ENCODE measurements at regions not wholly inside any gene's neighbourhood (a gene's known extent, or its start where the extent isn't known, plus 50 kb on each side); places are given as distances from the start of the nearest gene placed in this dataset.
A peak's percentile ranks its signal among the peaks of the same experiment; 100 is the strongest.

DNA sequence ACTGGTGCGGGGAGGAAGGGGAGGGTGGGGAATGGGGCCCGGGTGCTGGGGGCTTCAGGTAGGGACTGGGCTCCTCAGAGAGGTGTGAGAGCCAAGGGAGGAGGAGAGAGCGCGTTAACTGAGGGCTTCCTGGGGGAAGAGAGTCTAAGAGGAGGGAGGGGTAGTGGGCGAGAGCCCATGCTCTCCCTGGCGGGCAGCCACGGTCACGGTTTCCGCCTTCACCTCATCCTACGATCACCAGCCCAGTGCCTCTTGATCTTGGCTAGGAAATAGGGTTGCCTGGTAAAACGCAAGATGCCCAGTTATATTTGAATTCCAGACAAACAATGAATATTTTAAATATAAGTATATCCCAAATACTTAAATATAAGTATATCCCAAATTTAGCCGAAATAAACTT is 60.8 kb upstream of the GRPEL1 start:
- FAIRE-seq (no peak), DNase-seq (ENCODE audit: low read depth) (no peak)
- TF ChIP-seq, protein P1, sequence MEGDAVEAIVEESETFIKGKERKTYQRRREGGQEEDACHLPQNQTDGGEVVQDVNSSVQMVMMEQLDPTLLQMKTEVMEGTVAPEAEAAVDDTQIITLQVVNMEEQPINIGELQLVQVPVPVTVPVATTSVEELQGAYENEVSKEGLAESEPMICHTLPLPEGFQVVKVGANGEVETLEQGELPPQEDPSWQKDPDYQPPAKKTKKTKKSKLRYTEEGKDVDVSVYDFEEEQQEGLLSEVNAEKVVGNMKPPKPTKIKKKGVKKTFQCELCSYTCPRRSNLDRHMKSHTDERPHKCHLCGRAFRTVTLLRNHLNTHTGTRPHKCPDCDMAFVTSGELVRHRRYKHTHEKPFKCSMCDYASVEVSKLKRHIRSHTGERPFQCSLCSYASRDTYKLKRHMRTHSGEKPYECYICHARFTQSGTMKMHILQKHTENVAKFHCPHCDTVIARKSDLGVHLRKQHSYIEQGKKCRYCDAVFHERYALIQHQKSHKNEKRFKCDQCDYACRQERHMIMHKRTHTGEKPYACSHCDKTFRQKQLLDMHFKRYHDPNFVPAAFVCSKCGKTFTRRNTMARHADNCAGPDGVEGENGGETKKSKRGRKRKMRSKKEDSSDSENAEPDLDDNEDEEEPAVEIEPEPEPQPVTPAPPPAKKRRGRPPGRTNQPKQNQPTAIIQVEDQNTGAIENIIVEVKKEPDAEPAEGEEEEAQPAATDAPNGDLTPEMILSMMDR (IDR thresholded peaks at IDR 0.05; ENCODE audit: insufficient read depth, low read length, severe bottlenecking) = no peak

DNA sequence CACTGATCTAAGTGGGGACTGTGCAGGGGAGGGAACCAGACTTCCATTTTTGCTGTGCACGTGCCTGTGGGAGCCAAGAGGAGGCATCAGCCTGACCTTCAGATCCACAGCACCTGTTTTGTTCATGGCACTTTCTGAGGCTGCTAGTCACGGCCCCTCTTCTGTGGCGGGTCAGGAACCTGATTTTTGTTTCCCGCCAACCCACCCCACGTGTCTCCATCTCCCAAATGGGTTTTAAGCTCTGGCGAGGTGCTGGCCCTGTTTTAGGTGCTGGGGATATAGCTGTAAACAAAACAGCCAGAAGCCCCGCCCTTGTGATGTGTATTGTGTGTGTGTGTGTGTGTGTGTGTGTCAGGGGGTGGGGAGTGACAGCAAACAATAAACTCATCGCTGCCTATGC is 60.4 kb upstream of the GRPEL1 start:
- no peak for DNase-seq (ENCODE audit: low read depth)
- H3K4me3 ChIP-seq (ENCODE audit: low read depth, low read length) = no peak overlapping the region
- no peak for FAIRE-seq
- TF ChIP-seq, protein P1 (IDR thresholded peaks at IDR 0.05; ENCODE audit: insufficient read depth, low read length, severe bottlenecking) = no peak
- no peaks in the 10 kb centered on the region for H3K27me3 ChIP-seq (ENCODE audit: control insufficient read depth, insufficient read depth, low read length)
- H3K36me3 ChIP-seq (ENCODE audit: control insufficient read depth, insufficient read depth, low read length) = no peaks in the 10 kb centered on the region

More for the DNA sequence above, 60.8 kb upstream of the GRPEL1 start:
- Histone ChIP-seq H3K36me3 (ENCODE audit: control insufficient read depth, insufficient read depth, low read length) (no peaks in the 10 kb centered on the region), H3K27me3 (ENCODE audit: control insufficient read depth, insufficient read depth, low read length) (no peaks in the 10 kb centered on the region), H3K4me3 (ENCODE audit: low read depth, low read length) (no peak overlapping the region)

DNA sequence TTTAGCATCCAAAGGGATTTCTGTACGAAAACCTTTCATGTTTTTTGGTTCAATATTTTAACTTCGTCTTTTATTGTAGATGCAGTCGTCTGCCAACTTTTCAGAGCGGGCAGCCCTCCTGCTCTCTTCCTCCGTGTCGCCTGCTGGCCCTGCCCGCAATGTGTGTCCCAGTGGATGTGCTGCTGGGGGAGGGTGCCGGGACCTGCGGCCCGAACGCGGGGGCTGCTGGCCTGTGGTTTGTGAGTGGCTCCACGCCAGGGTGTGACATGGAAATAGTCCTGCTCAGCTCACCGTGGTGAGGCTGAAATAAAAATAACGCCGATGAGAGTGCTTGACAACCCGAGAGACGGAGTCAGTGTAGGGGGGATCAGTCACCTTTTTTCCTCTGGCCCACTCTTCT is 59.7 kb upstream of the GRPEL1 start:
- TF ChIP-seq, protein P1 (IDR thresholded peaks at IDR 0.05; ENCODE audit: insufficient read depth, low read length, severe bottlenecking) = no peak
- DNase-seq (ENCODE audit: low read depth) (no peak), FAIRE-seq (no peak)
- no peak overlapping the region for H3K4me3 ChIP-seq (ENCODE audit: low read depth, low read length)
- H3K27me3 ChIP-seq (ENCODE audit: control insufficient read depth, insufficient read depth, low read length) = no peaks in the 10 kb centered on the region
- no peaks in the 10 kb centered on the region for H3K36me3 ChIP-seq (ENCODE audit: control insufficient read depth, insufficient read depth, low read length)

DNA sequence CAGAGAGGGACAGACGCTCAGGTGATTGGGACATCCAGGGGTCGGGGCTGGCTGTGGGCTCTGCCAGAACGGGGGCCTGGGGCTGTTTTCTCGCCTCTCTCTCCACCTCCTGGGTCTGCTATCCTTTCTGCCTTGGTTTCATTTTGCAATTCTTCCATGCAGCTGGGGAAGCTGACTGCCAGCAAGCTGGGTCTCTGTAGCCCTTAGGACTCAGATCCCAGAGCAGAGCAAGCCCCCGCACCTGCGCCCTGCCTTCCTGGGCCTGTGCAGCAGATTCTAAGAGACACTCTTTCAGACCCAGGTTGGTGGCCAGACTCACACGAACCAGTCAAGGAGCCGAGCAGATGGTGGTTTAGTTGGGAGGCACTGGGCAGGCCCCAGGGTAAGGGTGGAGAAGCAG is 59.1 kb upstream of the GRPEL1 start:
- FAIRE-seq (no peak), DNase-seq (ENCODE audit: low read depth) (no peak)
- H3K36me3 ChIP-seq (ENCODE audit: control insufficient read depth, insufficient read depth, low read length) = no peaks in the 10 kb centered on the region
- H3K4me3 ChIP-seq (ENCODE audit: low read depth, low read length) = no peak overlapping the region
- no peaks in the 10 kb centered on the region for H3K27me3 ChIP-seq (ENCODE audit: control insufficient read depth, insufficient read depth, low read length)
- TF ChIP-seq, protein P1 (IDR thresholded peaks at IDR 0.05; ENCODE audit: insufficient read depth, low read length, severe bottlenecking) = no peak

DNA sequence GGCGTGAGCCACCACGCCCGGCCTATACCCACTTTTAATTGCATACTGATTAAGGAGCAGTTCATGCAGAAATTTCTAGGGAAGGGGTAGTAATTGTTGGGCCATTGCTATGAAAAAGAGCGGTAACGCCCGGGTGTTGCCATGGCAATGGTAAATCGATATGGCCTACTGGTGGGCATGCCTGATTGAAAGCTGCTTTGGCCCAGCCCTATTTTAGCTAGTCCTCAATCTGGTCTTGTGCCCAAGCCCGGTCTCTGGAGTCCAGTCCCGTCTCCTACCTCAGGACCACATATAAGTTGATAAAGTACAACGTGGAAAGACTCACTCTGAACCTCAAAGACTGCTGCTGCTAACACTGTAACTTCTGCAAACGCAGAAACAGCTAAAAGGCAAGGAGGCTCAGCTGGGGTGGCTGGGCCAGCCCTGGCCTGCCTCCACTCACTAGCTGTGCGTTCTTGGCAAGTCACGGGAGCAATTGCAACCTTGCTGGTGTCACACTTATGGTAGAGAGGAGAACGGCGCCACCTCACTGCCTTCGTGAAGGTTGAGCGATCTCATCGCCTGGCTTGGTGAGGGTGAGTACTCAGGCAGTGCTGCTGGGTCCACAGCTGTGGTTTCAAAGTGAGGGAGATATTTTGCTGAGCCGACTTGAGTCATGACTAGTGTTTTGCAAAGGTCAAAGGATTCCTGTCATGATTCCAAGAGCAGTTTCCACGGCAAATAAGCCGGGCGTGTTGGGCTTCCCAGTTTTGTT is 57.0 kb upstream of the GRPEL1 start:
- TF ChIP-seq, protein P1 (IDR thresholded peaks at IDR 0.05; ENCODE audit: insufficient read depth, low read length, severe bottlenecking) = no peak
- peak; percentile 94 for FAIRE-seq
- peak; percentile 75 for DNase-seq (ENCODE audit: low read depth)
- H3K36me3 ChIP-seq (ENCODE audit: control insufficient read depth, insufficient read depth, low read length) = no peaks in the 10 kb centered on the region
- H3K4me3 ChIP-seq (ENCODE audit: low read depth, low read length) = no peak overlapping the region
- H3K27me3 ChIP-seq (ENCODE audit: control insufficient read depth, insufficient read depth, low read length) = no peaks in the 10 kb centered on the region

Measured in bronchial epithelial cell (primary cell).